D721Med (cell line): ENCODE measurements at regions not wholly inside any gene's neighbourhood (a gene's known extent, or its start where the extent isn't known, plus 50 kb on each side); places are given as distances from the start of the nearest gene placed in this dataset.

Experiments used
- DNase-seq: peaks from one replicate; pipeline ENCODE4 v3.0.0; 2011; ENCODE audit warnings: low spot score; ENCODE audit not compliant: insufficient read length
- FAIRE-seq: peaks from 2 replicates; lab custom pipeline; 2011; peaks lifted over from hg19 to GRCh38; lab: Jason Lieb, UNC
- TF ChIP-seq, protein P1 (sequence below): IDR thresholded peaks from 2 replicates; pipeline ENCODE4 v1.5.1; 2012; ENCODE audit warnings: mild to moderate bottlenecking, control low read depth; ENCODE audit not compliant: insufficient read depth; ENCODE audit errors: missing control alignments

DNA sequence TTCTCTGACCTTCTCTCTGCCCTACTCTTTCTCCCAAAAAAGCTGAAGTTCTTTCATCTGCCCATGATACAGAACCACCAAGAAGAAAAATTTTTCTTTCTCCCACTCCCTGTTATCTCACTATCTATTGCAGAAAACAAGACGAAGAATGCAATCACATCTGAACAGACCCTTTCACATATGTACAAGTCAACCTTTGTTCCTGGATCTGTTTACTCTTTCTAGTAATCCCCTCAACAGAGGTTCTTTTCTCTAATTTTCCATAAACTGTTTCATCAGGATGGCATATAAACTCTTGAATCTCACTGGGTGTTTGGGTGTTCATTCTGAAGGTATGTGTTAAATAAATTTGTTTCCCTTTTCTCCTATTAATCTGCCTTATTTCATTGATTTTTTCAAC, 1262.7 kb upstream of the NRXN1 start:
- TF ChIP-seq, protein P1, sequence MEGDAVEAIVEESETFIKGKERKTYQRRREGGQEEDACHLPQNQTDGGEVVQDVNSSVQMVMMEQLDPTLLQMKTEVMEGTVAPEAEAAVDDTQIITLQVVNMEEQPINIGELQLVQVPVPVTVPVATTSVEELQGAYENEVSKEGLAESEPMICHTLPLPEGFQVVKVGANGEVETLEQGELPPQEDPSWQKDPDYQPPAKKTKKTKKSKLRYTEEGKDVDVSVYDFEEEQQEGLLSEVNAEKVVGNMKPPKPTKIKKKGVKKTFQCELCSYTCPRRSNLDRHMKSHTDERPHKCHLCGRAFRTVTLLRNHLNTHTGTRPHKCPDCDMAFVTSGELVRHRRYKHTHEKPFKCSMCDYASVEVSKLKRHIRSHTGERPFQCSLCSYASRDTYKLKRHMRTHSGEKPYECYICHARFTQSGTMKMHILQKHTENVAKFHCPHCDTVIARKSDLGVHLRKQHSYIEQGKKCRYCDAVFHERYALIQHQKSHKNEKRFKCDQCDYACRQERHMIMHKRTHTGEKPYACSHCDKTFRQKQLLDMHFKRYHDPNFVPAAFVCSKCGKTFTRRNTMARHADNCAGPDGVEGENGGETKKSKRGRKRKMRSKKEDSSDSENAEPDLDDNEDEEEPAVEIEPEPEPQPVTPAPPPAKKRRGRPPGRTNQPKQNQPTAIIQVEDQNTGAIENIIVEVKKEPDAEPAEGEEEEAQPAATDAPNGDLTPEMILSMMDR: no peak
- FAIRE-seq: no peak
- no peak for DNase-seq

DNA sequence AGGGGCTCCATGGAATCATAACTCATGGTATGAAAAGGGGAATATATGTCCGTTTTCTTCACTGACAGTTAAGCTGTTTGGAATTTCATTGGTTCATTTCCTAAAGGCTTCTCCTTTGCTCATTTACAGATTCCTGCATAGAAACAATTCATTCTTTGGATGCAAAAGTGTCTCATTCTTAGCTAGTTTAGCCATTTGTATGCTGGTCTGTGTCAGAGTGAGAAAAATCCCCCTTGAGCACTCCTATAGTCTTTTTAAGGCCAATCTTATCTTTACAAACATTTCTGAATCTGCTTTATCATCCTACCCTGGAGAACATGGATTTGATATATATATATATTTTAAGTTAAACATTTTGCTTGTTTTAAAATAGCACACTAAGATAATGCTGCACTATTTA, 1260.9 kb upstream of the NRXN1 start:
- FAIRE-seq: no peak

DNA sequence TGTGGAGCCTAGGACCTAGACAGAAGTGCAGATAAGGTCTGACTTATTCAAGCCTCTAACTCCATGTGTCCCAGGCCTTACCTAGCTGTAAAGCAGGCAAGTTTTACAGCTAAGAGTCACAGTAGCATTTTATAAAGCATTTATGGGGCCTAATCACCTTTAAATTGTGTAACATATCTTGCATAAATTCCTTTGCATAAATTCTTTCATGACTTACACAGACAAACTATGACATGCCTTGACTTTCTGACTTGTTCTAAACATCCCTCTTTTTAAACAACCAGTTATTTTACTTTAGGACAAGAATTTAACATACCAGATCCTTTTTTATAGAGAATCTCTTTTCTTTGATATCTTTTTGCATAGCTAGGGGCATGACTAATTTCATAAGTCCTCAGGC, 1257.8 kb upstream of the NRXN1 start:
- FAIRE-seq: no peak
- DNase-seq: no peak
- TF ChIP-seq, protein P1: no peak

More for the DNA sequence above, 1260.9 kb upstream of the NRXN1 start:
- DNase-seq: no peak
- TF ChIP-seq, protein P1: no peak

DNA sequence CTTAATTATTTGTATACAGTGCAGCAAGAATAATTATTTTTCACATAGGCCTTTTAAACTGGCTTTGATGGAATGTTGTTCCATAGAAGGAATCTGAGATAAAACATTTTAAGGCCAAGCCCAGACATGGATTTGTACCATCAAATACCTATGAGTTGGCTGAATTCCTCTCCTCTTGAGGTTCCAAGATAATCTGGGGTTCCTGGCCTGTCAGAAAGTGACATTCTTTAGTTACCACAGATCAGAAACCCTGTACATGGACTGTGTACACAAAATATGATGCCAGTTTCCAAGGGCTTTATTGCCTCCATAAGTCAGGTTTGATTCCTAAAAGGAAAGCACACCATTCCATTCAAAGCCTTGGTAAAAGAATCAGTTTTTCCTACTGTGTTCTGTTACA, 1256.7 kb upstream of the NRXN1 start:
- FAIRE-seq (no peak), DNase-seq (no peak)
- TF ChIP-seq, protein P1: no peak

DNA sequence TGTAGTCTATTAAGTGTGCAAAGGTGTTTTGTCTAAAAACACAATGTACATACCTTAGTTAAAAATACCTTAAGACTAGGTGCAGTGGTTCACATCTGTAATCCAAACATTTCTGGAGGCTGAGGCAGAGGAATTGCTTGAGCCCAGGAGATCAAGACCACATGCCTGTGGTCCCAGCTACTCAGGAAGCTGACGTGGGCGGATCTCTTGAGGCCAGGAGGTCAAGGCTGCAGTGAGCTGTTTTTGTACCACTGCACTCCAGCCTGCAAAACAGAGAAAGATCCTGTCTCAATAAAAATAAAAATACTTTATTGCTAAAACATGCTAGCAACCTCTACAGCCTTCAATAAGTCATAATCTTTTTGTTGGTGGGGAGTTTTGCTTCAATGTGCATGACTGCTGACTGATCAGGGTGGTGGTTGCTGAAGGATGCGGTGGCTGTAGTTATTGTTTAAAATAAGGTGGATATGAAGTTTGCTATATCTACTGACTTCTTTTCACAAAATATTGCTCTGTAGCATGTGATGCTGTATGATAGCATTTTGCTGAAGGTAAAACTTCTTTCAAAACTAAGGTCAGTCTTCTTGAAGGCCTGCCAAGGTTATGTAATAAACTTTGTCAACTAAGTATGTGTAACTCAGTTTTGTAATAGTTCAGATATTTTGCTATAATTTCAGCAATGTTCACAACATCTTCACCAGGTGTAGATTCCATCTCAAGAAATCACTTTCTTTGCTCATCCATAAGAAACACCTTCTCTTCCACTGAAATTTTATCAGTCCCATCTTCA, 1238.0 kb upstream of the NRXN1 start:
- DNase-seq (no peak), FAIRE-seq (no peak)
- TF ChIP-seq, protein P1: no peak

DNA sequence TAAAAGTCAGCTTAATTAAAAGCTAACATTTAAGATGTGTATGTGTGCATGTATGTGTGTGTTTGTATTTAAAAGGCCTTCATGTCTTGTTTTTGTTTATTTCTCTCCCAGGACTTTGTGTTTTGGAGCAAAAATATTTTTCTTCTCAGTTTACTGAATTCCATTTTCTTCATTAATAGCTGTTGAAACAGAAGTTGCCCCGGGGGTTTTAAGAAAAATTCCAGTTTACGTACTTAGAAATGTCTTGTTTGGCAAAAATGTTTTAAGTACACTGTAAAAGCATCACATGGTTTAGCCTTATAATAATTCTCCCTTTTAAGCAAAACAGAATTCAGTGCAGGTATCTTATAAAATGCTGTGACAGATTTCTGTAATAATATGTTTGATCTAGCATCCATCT, 1233.0 kb upstream of the NRXN1 start:
- DNase-seq (no peak), FAIRE-seq (no peak)
- TF ChIP-seq, protein P1: no peak

DNA sequence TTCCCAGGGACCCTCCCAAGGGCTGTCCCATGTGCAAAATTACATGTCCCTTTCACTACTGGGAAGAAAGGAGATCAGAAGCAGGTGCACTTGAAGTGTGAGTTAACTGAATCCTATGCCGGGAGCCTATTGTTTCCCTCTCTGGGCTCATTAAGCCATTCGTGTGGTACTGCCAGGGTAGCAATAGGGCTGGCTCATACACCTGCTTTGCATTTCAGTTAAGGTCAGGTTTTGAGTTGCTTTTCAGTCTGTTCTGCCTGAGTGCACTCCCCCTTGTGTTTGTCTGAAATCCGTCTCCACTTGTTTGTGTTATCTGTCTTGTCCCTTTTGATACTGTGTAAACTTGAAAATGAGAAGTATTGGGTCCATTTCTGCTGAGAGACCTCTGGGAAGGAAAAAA, 1232.6 kb upstream of the NRXN1 start:
- DNase-seq: no peak
- FAIRE-seq: no peak
- TF ChIP-seq, protein P1: no peak
